AG20443 (cell line): ENCODE measurements at regions not wholly inside any gene's neighbourhood (a gene's known extent, or its start where the extent isn't known, plus 50 kb on each side); places are given as distances from the start of the nearest gene placed in this dataset.

ENCODE experiments used
- DNase-seq: peaks from one replicate; pipeline ENCODE4 v3.0.0; 2012; ENCODE audit warnings: low spot score, mixed read lengths

- DNase-seq = no peak
These were observed 320.4 kb upstream of the OBI1 start for GRCh38 chr13:78979349-78979748.

GRCh38 chr13:78978381-78978998 is 319.5 kb upstream of the OBI1 start:
- peak; percentile 47 for DNase-seq

GRCh38 chr13:78977311-78977710 is 318.4 kb upstream of the OBI1 start:
- DNase-seq = no peak

- DNase-seq = no peak
These were observed 317.7 kb upstream of the OBI1 start for GRCh38 chr13:78976696-78977095.

GRCh38 chr13:78972561-78972960 is 313.6 kb upstream of the OBI1 start:
- DNase-seq = no peak

GRCh38 chr13:78971355-78972025 is 312.5 kb upstream of the OBI1 start:
- no peak for DNase-seq

GRCh38 chr13:78960881-78961280 is 301.9 kb upstream of the OBI1 start:
- DNase-seq = no peak

- no peak for DNase-seq
These were observed 299.1 kb upstream of the OBI1 start for GRCh38 chr13:78958006-78958405.

GRCh38 chr13:78940455-78941130 is 281.6 kb upstream of the OBI1 start:
- DNase-seq = no peak

- no peak for DNase-seq
These were observed 275.4 kb upstream of the OBI1 start for GRCh38 chr13:78934336-78934735.

- no peak for DNase-seq
These were observed 256.1 kb upstream of the OBI1 start for GRCh38 chr13:78915015-78915414.

GRCh38 chr13:78913656-78914055 is 254.7 kb upstream of the OBI1 start:
- DNase-seq = no peak

GRCh38 chr13:78910147-78910546 is 251.2 kb upstream of the OBI1 start:
- no peak for DNase-seq

GRCh38 chr13:78909276-78909675 is 250.3 kb upstream of the OBI1 start:
- no peak for DNase-seq

- no peak for DNase-seq
These were observed 248.1 kb upstream of the OBI1 start for GRCh38 chr13:78907006-78907405.

- DNase-seq = no peak
These were observed 238.2 kb upstream of the OBI1 start for GRCh38 chr13:78897200-78897599.

- no peak for DNase-seq
These were observed 225.6 kb upstream of the OBI1 start for GRCh38 chr13:78884571-78884970.

GRCh38 chr13:78881751-78882150 is 222.8 kb upstream of the OBI1 start:
- no peak for DNase-seq

GRCh38 chr13:78881054-78881453 is 222.1 kb upstream of the OBI1 start:
- DNase-seq = no peak

GRCh38 chr13:78876915-78877549 is 218.1 kb upstream of the OBI1 start:
- DNase-seq = no peak

- DNase-seq = no peak
These were observed 217.0 kb upstream of the OBI1 start for GRCh38 chr13:78875792-78876580.

- no peak for DNase-seq
These were observed 210.0 kb upstream of the OBI1 start for GRCh38 chr13:78868991-78869390.
